ENCODE measurements at regions not wholly inside any gene's neighbourhood (a gene's known extent, or its start where the extent isn't known, plus 50 kb on each side); places are given as distances from the start of the nearest gene placed in this dataset.

DNA sequence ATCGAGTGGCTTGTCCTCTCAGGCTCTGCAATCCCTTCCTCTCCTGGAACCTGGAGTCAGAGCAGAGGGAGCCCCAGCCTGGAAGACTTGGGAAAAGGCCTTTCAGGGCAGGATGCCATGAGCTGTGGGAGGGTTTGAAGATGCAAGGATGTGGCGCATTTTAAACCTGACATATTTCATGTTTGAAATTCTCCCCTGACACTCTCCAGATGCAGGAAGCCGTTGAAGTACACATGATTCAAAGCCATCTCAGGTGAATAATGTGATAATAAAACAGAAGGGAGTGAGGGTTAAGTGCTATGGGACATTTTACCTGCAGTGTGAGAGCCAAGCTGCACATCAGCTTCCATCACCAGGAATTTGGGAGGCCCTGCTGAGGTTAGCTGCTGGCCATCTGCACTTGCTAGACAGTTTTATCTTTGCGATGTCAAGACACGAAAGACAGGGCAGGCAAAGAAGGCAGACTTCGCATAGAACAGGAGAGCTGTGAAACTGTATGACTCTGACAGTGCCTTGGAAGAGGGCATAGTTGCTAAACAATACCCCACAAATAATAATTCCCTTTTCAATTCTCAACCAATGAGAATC, 159.1 kb upstream of the GDF10 start:
- Histone ChIP-seq H3K27me3 (ENCODE audit: insufficient read depth, low read depth, low read length) (no peaks in the 10 kb centered on the region), H3K4me2 (ENCODE audit: low read length) (no peak overlapping the region), H3K27ac (ENCODE audit: low read length) (no peak overlapping the region), H3K4me3 (ENCODE audit: low read length) (no peak overlapping the region), H3K36me3 (ENCODE audit: insufficient read depth, low read length) (no peaks in the 10 kb centered on the region), H3K79me2 (replicated peaks; ENCODE audit: insufficient read depth, low read length) (no peaks in the 10 kb centered on the region), H2AFZ (ENCODE audit: low read depth, low read length) (no peak overlapping the region), H3K9me3 (ENCODE audit: low read length) (no peaks in the 10 kb centered on the region), H3F3A (ENCODE audit: insufficient read depth, low read length, poor library complexity, severe bottlenecking) (no peaks in the 10 kb centered on the region), H4K20me1 (ENCODE audit: insufficient read depth) (no peaks in the 10 kb centered on the region), H3K9me2 (ENCODE audit: insufficient read depth, low read length) (no peaks in the 10 kb centered on the region), H3K9ac (ENCODE audit: low read length) (no peak overlapping the region)
- TF ChIP-seq, protein P1, sequence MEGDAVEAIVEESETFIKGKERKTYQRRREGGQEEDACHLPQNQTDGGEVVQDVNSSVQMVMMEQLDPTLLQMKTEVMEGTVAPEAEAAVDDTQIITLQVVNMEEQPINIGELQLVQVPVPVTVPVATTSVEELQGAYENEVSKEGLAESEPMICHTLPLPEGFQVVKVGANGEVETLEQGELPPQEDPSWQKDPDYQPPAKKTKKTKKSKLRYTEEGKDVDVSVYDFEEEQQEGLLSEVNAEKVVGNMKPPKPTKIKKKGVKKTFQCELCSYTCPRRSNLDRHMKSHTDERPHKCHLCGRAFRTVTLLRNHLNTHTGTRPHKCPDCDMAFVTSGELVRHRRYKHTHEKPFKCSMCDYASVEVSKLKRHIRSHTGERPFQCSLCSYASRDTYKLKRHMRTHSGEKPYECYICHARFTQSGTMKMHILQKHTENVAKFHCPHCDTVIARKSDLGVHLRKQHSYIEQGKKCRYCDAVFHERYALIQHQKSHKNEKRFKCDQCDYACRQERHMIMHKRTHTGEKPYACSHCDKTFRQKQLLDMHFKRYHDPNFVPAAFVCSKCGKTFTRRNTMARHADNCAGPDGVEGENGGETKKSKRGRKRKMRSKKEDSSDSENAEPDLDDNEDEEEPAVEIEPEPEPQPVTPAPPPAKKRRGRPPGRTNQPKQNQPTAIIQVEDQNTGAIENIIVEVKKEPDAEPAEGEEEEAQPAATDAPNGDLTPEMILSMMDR (IDR thresholded peaks at IDR 0.05; ENCODE audit: poor library complexity, severe bottlenecking), result no peak
- TF ChIP-seq POLR2AphosphoS5 (IDR thresholded peaks at IDR 0.05) (no peak), RAD21 (conservative IDR thresholded peaks at IDR 0.05) (no peak), TAF1 (IDR thresholded peaks at IDR 0.05; ENCODE audit: low read depth) (no peak), MXI1 (conservative IDR thresholded peaks at IDR 0.05; ENCODE audit: poor library complexity, severe bottlenecking) (no peak), EZH2 (IDR thresholded peaks at IDR 0.05; ENCODE audit: borderline replicate concordance, insufficient read depth, low read length, poor library complexity, severe bottlenecking) (no peak), SMC3 (conservative IDR thresholded peaks at IDR 0.05; ENCODE audit: poor library complexity) (no peak), EP300 (conservative IDR thresholded peaks at IDR 0.05; ENCODE audit: poor library complexity, severe bottlenecking) (no peak)
- TF ChIP-seq, protein P2, sequence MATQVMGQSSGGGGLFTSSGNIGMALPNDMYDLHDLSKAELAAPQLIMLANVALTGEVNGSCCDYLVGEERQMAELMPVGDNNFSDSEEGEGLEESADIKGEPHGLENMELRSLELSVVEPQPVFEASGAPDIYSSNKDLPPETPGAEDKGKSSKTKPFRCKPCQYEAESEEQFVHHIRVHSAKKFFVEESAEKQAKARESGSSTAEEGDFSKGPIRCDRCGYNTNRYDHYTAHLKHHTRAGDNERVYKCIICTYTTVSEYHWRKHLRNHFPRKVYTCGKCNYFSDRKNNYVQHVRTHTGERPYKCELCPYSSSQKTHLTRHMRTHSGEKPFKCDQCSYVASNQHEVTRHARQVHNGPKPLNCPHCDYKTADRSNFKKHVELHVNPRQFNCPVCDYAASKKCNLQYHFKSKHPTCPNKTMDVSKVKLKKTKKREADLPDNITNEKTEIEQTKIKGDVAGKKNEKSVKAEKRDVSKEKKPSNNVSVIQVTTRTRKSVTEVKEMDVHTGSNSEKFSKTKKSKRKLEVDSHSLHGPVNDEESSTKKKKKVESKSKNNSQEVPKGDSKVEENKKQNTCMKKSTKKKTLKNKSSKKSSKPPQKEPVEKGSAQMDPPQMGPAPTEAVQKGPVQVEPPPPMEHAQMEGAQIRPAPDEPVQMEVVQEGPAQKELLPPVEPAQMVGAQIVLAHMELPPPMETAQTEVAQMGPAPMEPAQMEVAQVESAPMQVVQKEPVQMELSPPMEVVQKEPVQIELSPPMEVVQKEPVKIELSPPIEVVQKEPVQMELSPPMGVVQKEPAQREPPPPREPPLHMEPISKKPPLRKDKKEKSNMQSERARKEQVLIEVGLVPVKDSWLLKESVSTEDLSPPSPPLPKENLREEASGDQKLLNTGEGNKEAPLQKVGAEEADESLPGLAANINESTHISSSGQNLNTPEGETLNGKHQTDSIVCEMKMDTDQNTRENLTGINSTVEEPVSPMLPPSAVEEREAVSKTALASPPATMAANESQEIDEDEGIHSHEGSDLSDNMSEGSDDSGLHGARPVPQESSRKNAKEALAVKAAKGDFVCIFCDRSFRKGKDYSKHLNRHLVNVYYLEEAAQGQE (IDR thresholded peaks at IDR 0.05; ENCODE audit: borderline replicate concordance), result no peak

DNA sequence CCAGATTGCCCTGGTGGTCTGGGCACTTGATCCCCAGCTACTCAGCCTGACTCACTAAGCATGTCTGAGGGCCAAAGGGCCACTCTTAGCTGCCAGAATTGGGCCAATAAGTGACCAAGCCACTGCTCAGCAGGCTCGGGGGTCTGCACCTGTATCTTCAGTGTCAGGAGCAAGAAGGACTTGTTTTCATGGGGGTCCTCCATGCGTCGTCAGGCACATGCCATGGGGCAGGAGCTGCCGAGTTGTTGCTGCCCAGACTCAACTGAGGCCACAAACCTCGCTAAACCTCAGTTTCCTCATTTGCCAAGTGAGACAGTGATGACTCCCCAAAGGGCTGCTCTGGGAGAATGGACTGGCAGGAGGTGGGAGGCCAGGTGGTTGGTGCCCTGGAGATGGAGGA, 158.6 kb upstream of the GDF10 start:
- no peak overlapping the region for H3K27ac ChIP-seq (ENCODE audit: low read length)
- no peak overlapping the region for H3K9ac ChIP-seq (ENCODE audit: low read length)
- no peaks in the 10 kb centered on the region for H3K9me3 ChIP-seq (ENCODE audit: low read length)
- H4K20me1 ChIP-seq (ENCODE audit: insufficient read depth), result no peaks in the 10 kb centered on the region
- no peak overlapping the region for H2AFZ ChIP-seq (ENCODE audit: low read depth, low read length)
- H3K4me3 ChIP-seq (ENCODE audit: low read length), result no peak overlapping the region
- no peaks in the 10 kb centered on the region for H3K79me2 ChIP-seq (replicated peaks; ENCODE audit: insufficient read depth, low read length)
- H3F3A ChIP-seq (ENCODE audit: insufficient read depth, low read length, poor library complexity, severe bottlenecking), result no peaks in the 10 kb centered on the region
- TF ChIP-seq, protein P1 (IDR thresholded peaks at IDR 0.05; ENCODE audit: poor library complexity, severe bottlenecking), result no peak
- TF ChIP-seq EP300 (conservative IDR thresholded peaks at IDR 0.05; ENCODE audit: poor library complexity, severe bottlenecking), result no peak
- TF ChIP-seq EZH2 (IDR thresholded peaks at IDR 0.05; ENCODE audit: borderline replicate concordance, insufficient read depth, low read length, poor library complexity, severe bottlenecking), result no peak
- TF ChIP-seq MXI1 (conservative IDR thresholded peaks at IDR 0.05; ENCODE audit: poor library complexity, severe bottlenecking), result no peak
- TF ChIP-seq, protein P2 (IDR thresholded peaks at IDR 0.05; ENCODE audit: borderline replicate concordance), result no peak
- TF ChIP-seq RAD21 (conservative IDR thresholded peaks at IDR 0.05), result no peak
- TF ChIP-seq SMC3 (conservative IDR thresholded peaks at IDR 0.05; ENCODE audit: poor library complexity), result no peak
- no peak for TF ChIP-seq TAF1 (IDR thresholded peaks at IDR 0.05; ENCODE audit: low read depth)
- no peaks in the 10 kb centered on the region for H3K9me2 ChIP-seq (ENCODE audit: insufficient read depth, low read length)
- no peak overlapping the region for H3K4me2 ChIP-seq (ENCODE audit: low read length)
- no peaks in the 10 kb centered on the region for H3K27me3 ChIP-seq (ENCODE audit: insufficient read depth, low read depth, low read length)
- H3K36me3 ChIP-seq (ENCODE audit: insufficient read depth, low read length), result no peaks in the 10 kb centered on the region

All from neural cell (in vitro differentiated cells).